ENCODE measurements at regions not wholly inside any gene's neighbourhood (a gene's known extent, or its start where the extent isn't known, plus 50 kb on each side); places are given as distances from the start of the nearest gene placed in this dataset.

GRCh38 chr3:189455641-189456417 lies 175.4 kb upstream of the TP63 start:
- DNase-seq (ENCODE audit: low read depth): no peak

DNA sequence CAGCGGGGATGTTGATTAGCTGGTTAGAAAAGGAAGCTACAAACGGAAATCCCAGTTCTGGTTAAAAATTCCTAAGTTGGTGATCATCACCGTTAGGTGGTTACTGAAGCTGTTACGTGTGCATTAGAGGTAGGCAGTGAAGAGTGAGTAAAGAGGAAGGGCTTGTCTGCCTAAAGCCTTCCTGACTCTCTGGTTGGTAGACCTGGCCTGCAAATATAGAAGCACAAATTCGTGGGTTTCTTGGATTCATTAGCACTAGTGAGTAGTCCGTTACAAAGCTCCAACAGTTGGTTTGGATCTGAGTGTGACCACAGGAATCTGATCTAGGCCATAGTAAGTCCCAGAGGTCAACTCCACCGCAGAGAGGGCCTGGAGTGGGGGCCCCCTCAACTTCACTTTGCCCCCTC lies 174.0 kb upstream of the TP63 start:
- peak; percentile 12 for DNase-seq (ENCODE audit: low read depth)

- no peak for DNase-seq (ENCODE audit: low read depth)
Measured at GRCh38 chr3:189457631-189458412, 173.4 kb upstream of the TP63 start.

- peak; percentile 5 for DNase-seq (ENCODE audit: low read depth)
Measured at GRCh38 chr3:189458528-189458927, 172.7 kb upstream of the TP63 start.

DNA sequence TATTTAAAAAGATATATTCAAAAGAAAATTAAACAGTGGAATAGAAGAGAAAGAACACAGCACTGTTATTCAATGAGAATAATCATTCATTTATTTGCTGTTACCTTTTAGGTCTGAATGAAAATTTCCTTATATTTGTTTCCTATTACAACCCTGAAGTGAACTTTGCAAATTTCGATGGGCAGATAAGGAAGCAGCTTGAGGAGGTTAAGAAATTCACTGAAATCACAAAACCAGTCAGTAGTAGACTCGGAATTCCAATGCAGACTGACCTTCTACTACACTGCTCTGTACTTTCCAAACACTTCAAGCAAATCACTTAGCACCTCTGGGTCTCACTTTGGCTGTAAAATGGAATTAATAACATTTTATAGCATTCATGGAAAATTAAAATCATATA lies 172.0 kb upstream of the TP63 start:
- DNase-seq (ENCODE audit: low read depth): no peak

DNA sequence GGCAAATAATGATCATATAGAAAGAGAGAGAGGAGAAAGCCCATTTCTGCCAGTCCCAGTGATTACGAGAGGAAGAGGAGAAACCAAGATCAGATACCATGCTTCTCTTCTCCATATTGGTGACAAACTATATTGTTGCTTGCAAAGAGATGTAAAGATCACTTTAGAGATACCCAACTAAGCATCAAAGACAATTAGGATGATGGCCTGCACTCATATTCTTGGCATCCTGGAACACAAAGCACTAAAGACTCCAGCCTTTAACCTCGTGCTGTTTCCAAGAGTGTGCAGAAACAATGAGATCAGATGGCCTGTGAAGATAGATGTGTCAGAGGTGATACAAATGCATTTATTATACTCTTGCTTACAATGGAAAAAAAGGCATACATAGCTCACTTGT lies 170.7 kb upstream of the TP63 start:
- no peak for DNase-seq (ENCODE audit: low read depth)

GRCh38 chr3:189464799-189465198 lies 166.4 kb upstream of the TP63 start:
- no peak for DNase-seq (ENCODE audit: low read depth)

DNA sequence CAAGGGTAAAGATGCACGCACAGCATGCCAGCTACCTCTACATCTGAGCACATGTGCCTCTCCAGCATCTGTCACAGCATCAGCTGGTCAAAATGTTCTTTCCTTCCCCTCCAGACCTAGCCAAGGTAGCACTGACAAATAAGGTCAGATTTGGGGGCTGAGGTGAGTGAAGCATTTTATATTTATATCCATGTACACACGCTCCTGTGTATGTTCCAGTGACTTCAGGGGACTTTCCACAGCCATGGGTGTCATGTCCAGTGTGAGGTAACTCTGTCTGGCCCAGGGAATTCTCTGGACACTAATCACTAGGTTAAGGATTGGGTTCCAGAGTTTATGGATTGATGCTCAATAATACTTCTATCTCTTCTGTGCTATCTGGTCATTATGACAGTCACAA lies 165.2 kb upstream of the TP63 start:
- no peak for DNase-seq (ENCODE audit: low read depth)

- no peak for DNase-seq (ENCODE audit: low read depth)
Measured at GRCh38 chr3:189467451-189467850, 163.7 kb upstream of the TP63 start.

DNA sequence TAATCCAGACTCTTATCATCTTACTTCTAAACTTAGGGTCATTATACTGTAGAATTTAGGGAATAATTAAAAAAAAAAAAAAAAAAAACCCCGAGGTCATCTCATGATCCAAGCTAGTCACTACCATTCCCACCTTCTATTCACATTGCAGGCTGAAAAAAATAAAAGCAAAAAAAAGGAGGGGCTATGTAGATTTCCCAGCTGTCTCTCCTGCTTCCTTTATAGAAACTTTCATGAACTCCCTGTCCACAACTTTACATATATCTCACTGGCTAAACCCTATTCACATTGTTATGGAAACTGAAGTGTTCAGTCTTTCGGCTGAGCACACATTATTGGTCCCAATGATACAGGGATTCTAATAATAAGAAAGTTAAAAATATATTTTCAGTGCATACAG lies 156.2 kb upstream of the TP63 start:
- DNase-seq (ENCODE audit: low read depth): no peak

DNA sequence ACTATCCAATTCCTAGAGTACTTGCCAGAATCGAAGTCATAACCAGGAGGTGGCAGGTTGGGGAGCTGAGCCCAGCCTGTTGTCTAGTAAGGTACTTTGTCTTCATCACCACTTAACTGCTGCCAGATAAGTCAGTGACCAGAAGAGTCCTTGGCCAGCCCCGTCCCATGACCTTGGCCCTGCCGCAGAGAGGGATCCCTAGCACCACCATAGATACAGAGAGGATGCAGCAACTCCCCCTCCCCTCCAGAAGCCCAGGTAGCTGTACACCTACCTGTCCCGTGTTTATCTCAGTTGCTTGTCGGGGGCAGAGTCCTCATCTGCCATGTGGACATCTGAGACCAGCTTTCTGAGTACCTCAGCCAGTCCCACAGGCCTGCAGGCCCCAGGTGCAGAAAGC lies 153.6 kb upstream of the TP63 start:
- no peak for DNase-seq (ENCODE audit: low read depth)

GRCh38 chr3:189486556-189486955 lies 144.6 kb upstream of the TP63 start:
- DNase-seq (ENCODE audit: low read depth): no peak

GRCh38 chr3:189488241-189488767 lies 142.9 kb upstream of the TP63 start:
- peak; percentile 74 for DNase-seq (ENCODE audit: low read depth)

- no peak for DNase-seq (ENCODE audit: low read depth)
Measured at GRCh38 chr3:189490337-189490736, 140.9 kb upstream of the TP63 start.

DNA sequence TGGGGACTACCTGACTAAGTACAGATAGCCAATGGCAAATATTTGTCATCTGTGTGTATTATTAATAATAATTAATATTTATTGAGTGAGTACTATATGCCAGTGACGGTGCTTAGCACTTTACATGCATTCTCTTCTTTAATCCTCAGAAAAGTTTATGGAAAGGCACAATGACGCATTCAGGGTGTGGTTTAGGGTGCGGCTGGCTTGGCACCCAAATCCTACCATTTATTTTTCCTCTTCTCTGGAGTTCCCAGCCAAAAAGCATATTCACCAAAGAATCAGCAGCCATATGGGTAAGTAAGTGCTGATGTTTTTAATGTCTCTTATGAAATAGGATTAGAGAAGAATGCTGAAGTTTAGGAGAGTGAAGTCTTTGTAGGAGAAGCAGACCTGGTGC lies 140.4 kb upstream of the TP63 start:
- no peak for DNase-seq (ENCODE audit: low read depth)

- no peak for DNase-seq (ENCODE audit: low read depth)
Measured at GRCh38 chr3:189491831-189492230, 139.4 kb upstream of the TP63 start.

- no peak for DNase-seq (ENCODE audit: low read depth)
Measured at GRCh38 chr3:189493271-189493670, 137.9 kb upstream of the TP63 start.

- no peak for DNase-seq (ENCODE audit: low read depth)
Measured at GRCh38 chr3:189494632-189495031, 136.6 kb upstream of the TP63 start.

DNA sequence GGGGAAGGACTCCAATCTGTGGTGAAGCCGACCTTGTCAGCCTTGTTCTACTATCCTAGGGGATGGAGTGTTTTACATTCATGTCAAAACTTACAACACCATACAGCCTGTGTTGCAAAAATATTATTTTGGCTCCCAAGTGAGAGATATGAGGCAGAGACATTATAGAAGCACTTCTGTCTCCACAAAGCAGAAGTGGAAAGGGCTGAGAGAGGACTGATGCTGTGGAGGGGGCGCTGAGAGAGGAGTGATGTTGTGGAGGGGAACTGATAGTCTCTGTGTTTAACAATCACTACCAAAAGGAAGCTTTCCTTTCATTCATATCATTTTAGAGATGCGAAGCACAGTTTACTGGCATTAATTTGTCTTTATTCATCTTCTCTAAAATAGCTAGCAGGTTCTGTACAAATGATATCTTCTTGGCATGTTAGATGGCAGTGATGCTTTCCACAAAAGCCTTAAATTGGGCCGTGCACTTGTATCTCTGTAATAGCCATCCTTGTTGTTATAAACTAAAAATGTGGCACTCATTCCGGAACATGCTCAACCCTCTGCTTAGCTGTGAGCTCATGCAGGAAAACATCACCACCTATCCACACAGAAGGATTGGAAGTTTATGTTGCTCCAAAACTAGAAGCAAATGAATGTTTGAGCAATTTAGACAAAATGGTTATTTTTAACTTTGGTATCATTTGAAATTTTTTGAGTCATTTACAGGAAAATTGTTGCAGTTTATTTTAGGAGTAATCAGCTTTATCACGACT lies 134.6 kb upstream of the TP63 start:
- no peak for DNase-seq (ENCODE audit: low read depth)

- no peak for DNase-seq (ENCODE audit: low read depth)
Measured at GRCh38 chr3:189498995-189499704, 132.0 kb upstream of the TP63 start.

DNA sequence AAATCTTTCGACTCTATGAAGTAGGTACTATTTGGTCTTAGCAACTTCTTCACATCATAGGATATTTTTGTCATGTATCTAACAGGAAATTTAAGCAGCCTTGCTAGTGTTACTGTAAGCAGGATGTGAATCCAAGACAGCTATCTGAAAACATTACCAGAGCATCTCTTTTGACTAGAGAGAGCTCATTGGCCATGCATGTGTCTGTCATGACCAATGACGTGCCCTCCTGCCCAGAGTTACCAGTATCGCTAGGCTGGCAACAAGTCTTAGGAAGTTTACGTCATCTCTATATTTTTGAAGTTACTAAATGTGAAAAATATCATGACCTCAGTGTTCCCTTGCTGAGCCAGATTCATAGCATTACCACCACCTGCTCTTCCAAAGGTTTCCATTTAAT lies 130.9 kb upstream of the TP63 start:
- no peak for DNase-seq (ENCODE audit: low read depth)

Data from LHCN-M2 (cell line).